ENCODE measurements at regions not wholly inside any gene's neighbourhood (a gene's known extent, or its start where the extent isn't known, plus 50 kb on each side); places are given as distances from the start of the nearest gene placed in this dataset.

- Histone ChIP-seq H3K27ac (ENCODE audit: insufficient read depth, low read length) (no peak overlapping the region), H3K27me3 (ENCODE audit: control insufficient read depth, insufficient read depth, low read length) (no peaks in the 10 kb centered on the region), H3K36me3 (ENCODE audit: control insufficient read depth, insufficient read depth, low read length) (no peaks in the 10 kb centered on the region), H3K9me3 (ENCODE audit: control insufficient read depth, insufficient read depth, low read depth, low read length) (no peaks in the 10 kb centered on the region), H3K79me2 (ENCODE audit: control insufficient read depth, insufficient read depth, low read length) (no peaks in the 10 kb centered on the region), H3K4me3 (replicated peaks in 1 of 4; ENCODE audit: control extremely low read depth in 1 of 4, insufficient read depth in 1 of 4, low read depth in 3 of 4, low read length in 4 of 4) (no peak overlapping the region), H3K4me2 (ENCODE audit: extremely low read depth, insufficient read depth, low read length) (no peak overlapping the region), H2AFZ (ENCODE audit: low read length) (no peak overlapping the region), H3K9ac (ENCODE audit: insufficient read depth, low read length) (no peak overlapping the region), H4K20me1 (ENCODE audit: control insufficient read depth, extremely low read depth, insufficient read depth, low read length) (no peaks in the 10 kb centered on the region), H3K4me1 (ENCODE audit: control insufficient read depth, extremely low read depth, insufficient read depth, low read length) (no peaks in the 10 kb centered on the region)
- TF ChIP-seq CTCF (conservative IDR thresholded peaks at IDR 0.05 in 1 of 2, IDR thresholded peaks at IDR 0.05 in 1 of 2; ENCODE audit: low read depth in 1 of 2, low read length in 2 of 2) (no peak), EZH2 (IDR thresholded peaks at IDR 0.05; ENCODE audit: low read length, missing control alignments) (no peak)
- peak in 1 of 2 donors; percentile 76 for DNase-seq (ENCODE audit: low read depth in 2 of 2)
Measured at GRCh38 chr14:42683707-42684106, 1077.0 kb downstream of the LRFN5 start.

GRCh38 chr14:42676636-42677035, 1070.0 kb downstream of the LRFN5 start:
- H3K9ac ChIP-seq (ENCODE audit: insufficient read depth, low read length), result no peak overlapping the region
- no peak for TF ChIP-seq CTCF (conservative IDR thresholded peaks at IDR 0.05 in 1 of 2, IDR thresholded peaks at IDR 0.05 in 1 of 2; ENCODE audit: low read depth in 1 of 2, low read length in 2 of 2)

GRCh38 chr14:42673963-42674362, 1067.3 kb downstream of the LRFN5 start:
- H3K27me3 ChIP-seq (ENCODE audit: control insufficient read depth, insufficient read depth, low read length), result no peaks in the 10 kb centered on the region
- no peaks in the 10 kb centered on the region for H3K9me3 ChIP-seq (ENCODE audit: control insufficient read depth, insufficient read depth, low read depth, low read length)
- no peaks in the 10 kb centered on the region for H3K79me2 ChIP-seq (ENCODE audit: control insufficient read depth, insufficient read depth, low read length)
- H3K4me1 ChIP-seq (ENCODE audit: control insufficient read depth, extremely low read depth, insufficient read depth, low read length), result no peaks in the 10 kb centered on the region
- no peak overlapping the region for H3K4me2 ChIP-seq (ENCODE audit: extremely low read depth, insufficient read depth, low read length)
- no peak overlapping the region for H3K9ac ChIP-seq (ENCODE audit: insufficient read depth, low read length)
- no peaks in the 10 kb centered on the region for H4K20me1 ChIP-seq (ENCODE audit: control insufficient read depth, extremely low read depth, insufficient read depth, low read length)
- no peak for DNase-seq (ENCODE audit: low read depth in 2 of 2)
- no peaks in the 10 kb centered on the region for H3K36me3 ChIP-seq (ENCODE audit: control insufficient read depth, insufficient read depth, low read length)
- H3K4me3 ChIP-seq (replicated peaks in 1 of 4; ENCODE audit: control extremely low read depth in 1 of 4, insufficient read depth in 1 of 4, low read depth in 3 of 4, low read length in 4 of 4), result no peak overlapping the region
- H3K27ac ChIP-seq (ENCODE audit: insufficient read depth, low read length), result no peak overlapping the region
- TF ChIP-seq EZH2 (IDR thresholded peaks at IDR 0.05; ENCODE audit: low read length, missing control alignments) (no peak), CTCF (conservative IDR thresholded peaks at IDR 0.05 in 1 of 2, IDR thresholded peaks at IDR 0.05 in 1 of 2; ENCODE audit: low read depth in 1 of 2, low read length in 2 of 2) (no peak)
- no peak overlapping the region for H2AFZ ChIP-seq (ENCODE audit: low read length)

More at GRCh38 chr14:42676636-42677035, 1070.0 kb downstream of the LRFN5 start:
- Histone ChIP-seq H3K4me2 (ENCODE audit: extremely low read depth, insufficient read depth, low read length) (no peak overlapping the region), H3K27me3 (ENCODE audit: control insufficient read depth, insufficient read depth, low read length) (no peaks in the 10 kb centered on the region), H4K20me1 (ENCODE audit: control insufficient read depth, extremely low read depth, insufficient read depth, low read length) (no peaks in the 10 kb centered on the region), H3K4me1 (ENCODE audit: control insufficient read depth, extremely low read depth, insufficient read depth, low read length) (no peaks in the 10 kb centered on the region), H3K36me3 (ENCODE audit: control insufficient read depth, insufficient read depth, low read length) (no peaks in the 10 kb centered on the region), H3K27ac (ENCODE audit: insufficient read depth, low read length) (no peak overlapping the region), H3K4me3 (replicated peaks in 1 of 4; ENCODE audit: control extremely low read depth in 1 of 4, insufficient read depth in 1 of 4, low read depth in 3 of 4, low read length in 4 of 4) (no peak overlapping the region), H2AFZ (ENCODE audit: low read length) (no peak overlapping the region), H3K79me2 (ENCODE audit: control insufficient read depth, insufficient read depth, low read length) (no peaks in the 10 kb centered on the region), H3K9me3 (ENCODE audit: control insufficient read depth, insufficient read depth, low read depth, low read length) (no peaks in the 10 kb centered on the region)
- no peak for DNase-seq (ENCODE audit: low read depth in 2 of 2)
